ENCODE measurements at regions not wholly inside any gene's neighbourhood (a gene's known extent, or its start where the extent isn't known, plus 50 kb on each side); places are given as distances from the start of the nearest gene placed in this dataset.
A peak's percentile ranks its signal among the peaks of the same experiment; 100 is the strongest.

- ATAC-seq, result no peak
- TF ChIP-seq TSHZ2 (CRISPR knock-in tag; IDR thresholded peaks at IDR 0.05) (no peak), CSDC2 (CRISPR knock-in tag; IDR thresholded peaks at IDR 0.05) (no peak), OSR1 (CRISPR knock-in tag; IDR thresholded peaks at IDR 0.05) (no peak), TOX (CRISPR knock-in tag; IDR thresholded peaks at IDR 0.05; ENCODE audit: borderline replicate concordance) (no peak), ESRRG (CRISPR knock-in tag; IDR thresholded peaks at IDR 0.05) (no peak), TCF4 (CRISPR knock-in tag; IDR thresholded peaks at IDR 0.05; ENCODE audit: borderline replicate concordance) (no peak), CSRNP3 (CRISPR knock-in tag; IDR thresholded peaks at IDR 0.05) (no peak), ZC3H10 (CRISPR knock-in tag; IDR thresholded peaks at IDR 0.05) (no peak), ZFP30 (CRISPR knock-in tag; IDR thresholded peaks at IDR 0.05) (no peak), CREB5 (CRISPR knock-in tag; IDR thresholded peaks at IDR 0.05; ENCODE audit: low read depth) (no peak), RARB (CRISPR knock-in tag; IDR thresholded peaks at IDR 0.05) (no peak)
Measured at GRCh38 chr11:31871310-31872075, 60.4 kb upstream of the PAX6 start.

- ATAC-seq, result peak; percentile 91
- TF ChIP-seq ZC3H10 (CRISPR knock-in tag; IDR thresholded peaks at IDR 0.05), result no peak
- TF ChIP-seq GLIS3 (CRISPR knock-in tag; IDR thresholded peaks at IDR 0.05), result no peak
- TF ChIP-seq ZFP3 (CRISPR knock-in tag; IDR thresholded peaks at IDR 0.05), result no peak
- TF ChIP-seq CREB5 (CRISPR knock-in tag; IDR thresholded peaks at IDR 0.05; ENCODE audit: low read depth), result no peak
- no peak for TF ChIP-seq CSDC2 (CRISPR knock-in tag; IDR thresholded peaks at IDR 0.05)
- no peak for TF ChIP-seq RARB (CRISPR knock-in tag; IDR thresholded peaks at IDR 0.05)
- TF ChIP-seq PPARA (CRISPR knock-in tag; IDR thresholded peaks at IDR 0.05; ENCODE audit: borderline replicate concordance), result no peak
- no peak for TF ChIP-seq TSHZ2 (CRISPR knock-in tag; IDR thresholded peaks at IDR 0.05)
Measured at GRCh38 chr11:31870609-31871309, 59.6 kb upstream of the PAX6 start.

GRCh38 chr11:31869986-31870385 lies 58.9 kb upstream of the PAX6 start:
- no peak for ATAC-seq
- TF ChIP-seq ISL1 (CRISPR knock-in tag; IDR thresholded peaks at IDR 0.05) (no peak), TOX (CRISPR knock-in tag; IDR thresholded peaks at IDR 0.05; ENCODE audit: borderline replicate concordance) (no peak), ZNF70 (CRISPR knock-in tag; IDR thresholded peaks at IDR 0.05) (no peak), PPARA (CRISPR knock-in tag; IDR thresholded peaks at IDR 0.05; ENCODE audit: borderline replicate concordance) (no peak), RARB (CRISPR knock-in tag; IDR thresholded peaks at IDR 0.05) (no peak), ESRRG (CRISPR knock-in tag; IDR thresholded peaks at IDR 0.05) (no peak), SNAI2 (CRISPR knock-in tag; IDR thresholded peaks at IDR 0.05) (no peak), OSR1 (CRISPR knock-in tag; IDR thresholded peaks at IDR 0.05) (no peak), ZFP30 (CRISPR knock-in tag; IDR thresholded peaks at IDR 0.05) (no peak), ZNF565 (CRISPR knock-in tag; conservative IDR thresholded peaks at IDR 0.05; ENCODE audit: low read depth) (no peak), ARNTL (CRISPR knock-in tag; IDR thresholded peaks at IDR 0.05; ENCODE audit: borderline replicate concordance, low read depth) (no peak), PATZ1 (CRISPR knock-in tag; IDR thresholded peaks at IDR 0.05; ENCODE audit: borderline replicate concordance) (no peak), TSHZ2 (CRISPR knock-in tag; IDR thresholded peaks at IDR 0.05) (no peak), BACH2 (CRISPR knock-in tag; IDR thresholded peaks at IDR 0.05; ENCODE audit: borderline replicate concordance) (no peak)
